ENCODE measurements at regions not wholly inside any gene's neighbourhood (a gene's known extent, or its start where the extent isn't known, plus 50 kb on each side); places are given as distances from the start of the nearest gene placed in this dataset.

GRCh38 chr4:16391196-16391595, 164.9 kb upstream of the TAPT1 start:
- Histone ChIP-seq H3K9me3 (ENCODE audit: control insufficient read depth, insufficient read depth, low read length) (no peaks in the 10 kb centered on the region), H3K27me3 (ENCODE audit: control insufficient read depth, insufficient read depth, low read length) (no peaks in the 10 kb centered on the region), H3K36me3 (ENCODE audit: control insufficient read depth, insufficient read depth, low read length) (no peaks in the 10 kb centered on the region), H3K4me1 (ENCODE audit: control insufficient read depth, insufficient read depth, low read length) (no peaks in the 10 kb centered on the region), H3K27ac (ENCODE audit: low read length) (no peak overlapping the region), H3K4me3 (ENCODE audit: low read length) (no peak overlapping the region)
- WGBS (ENCODE audit: insufficient coverage): 59% methylated on average over 3 of the region's 3 CpGs
- DNase-seq (no peak), ATAC-seq (no peak)
- intact Hi-C loops (cut with micrococcal nuclease): no loop called here
- no peak for TF ChIP-seq CTCF (IDR thresholded peaks at IDR 0.05)
- no peaks in the 10 kb centered on the region for H3K4me1 Mint-ChIP-seq
- peaks cover 0 to 2% of the 10 kb centered on the region in 2 donors for H3K27me3 Mint-ChIP-seq (ENCODE audit: low read depth in 2 of 2)
- H3K36me3 Mint-ChIP-seq: no peaks in the 10 kb centered on the region
- peaks cover 0 to 4% of the 10 kb centered on the region in 2 donors for H3K9me3 Mint-ChIP-seq
- H3K27ac Mint-ChIP-seq: no peak overlapping the region
- no peak overlapping the region for H3K4me3 Mint-ChIP-seq

- Mint-ChIP-seq H3K27me3 (ENCODE audit: low read depth in 2 of 2) (peaks cover 0 to 2% of the 10 kb centered on the region in 2 donors), H3K36me3 (no peaks in the 10 kb centered on the region), H3K9me3 (peaks cover 0 to 2% of the 10 kb centered on the region in 2 donors), H3K27ac (no peak overlapping the region), H3K4me3 (no peak overlapping the region), H3K4me1 (no peaks in the 10 kb centered on the region)
- no peak for TF ChIP-seq CTCF (IDR thresholded peaks at IDR 0.05)
- WGBS (ENCODE audit: insufficient coverage): 84% methylated on average over 1 of the region's 1 CpG
- intact Hi-C loops (cut with micrococcal nuclease): no loop called here
- Histone ChIP-seq H3K9me3 (ENCODE audit: control insufficient read depth, insufficient read depth, low read length) (no peaks in the 10 kb centered on the region), H3K36me3 (ENCODE audit: control insufficient read depth, insufficient read depth, low read length) (no peaks in the 10 kb centered on the region), H3K4me1 (ENCODE audit: control insufficient read depth, insufficient read depth, low read length) (no peaks in the 10 kb centered on the region), H3K4me3 (ENCODE audit: low read length) (no peak overlapping the region), H3K27ac (ENCODE audit: low read length) (no peak overlapping the region), H3K27me3 (ENCODE audit: control insufficient read depth, insufficient read depth, low read length) (no peaks in the 10 kb centered on the region)
- DNase-seq: no peak
- ATAC-seq: no peak
Measured at GRCh38 chr4:16387448-16387847, 161.2 kb upstream of the TAPT1 start.

GRCh38 chr4:16386711-16387320, 160.5 kb upstream of the TAPT1 start:
- H3K4me3 Mint-ChIP-seq: no peak overlapping the region
- H3K4me1 ChIP-seq (ENCODE audit: control insufficient read depth, insufficient read depth, low read length): no peaks in the 10 kb centered on the region
- no peak for TF ChIP-seq CTCF (IDR thresholded peaks at IDR 0.05)
- DNase-seq (no peak), ATAC-seq (no peak)
- no peak overlapping the region for H3K27ac Mint-ChIP-seq
- no peaks in the 10 kb centered on the region for H3K27me3 ChIP-seq (ENCODE audit: control insufficient read depth, insufficient read depth, low read length)
- H3K9me3 ChIP-seq (ENCODE audit: control insufficient read depth, insufficient read depth, low read length): no peaks in the 10 kb centered on the region
- peaks cover 0 to 2% of the 10 kb centered on the region in 2 donors for H3K27me3 Mint-ChIP-seq (ENCODE audit: low read depth in 2 of 2)
- peaks cover 0 to 2% of the 10 kb centered on the region in 2 donors for H3K9me3 Mint-ChIP-seq
- no peak overlapping the region for H3K4me3 ChIP-seq (ENCODE audit: low read length)
- H3K27ac ChIP-seq (ENCODE audit: low read length): no peak overlapping the region
- H3K36me3 Mint-ChIP-seq: no peaks in the 10 kb centered on the region
- H3K4me1 Mint-ChIP-seq: no peaks in the 10 kb centered on the region
- intact Hi-C loops (cut with micrococcal nuclease): no loop called here
- H3K36me3 ChIP-seq (ENCODE audit: control insufficient read depth, insufficient read depth, low read length): no peaks in the 10 kb centered on the region

- no peaks in the 10 kb centered on the region for H3K4me1 ChIP-seq (ENCODE audit: control insufficient read depth, insufficient read depth, low read length)
- no peaks in the 10 kb centered on the region for H3K36me3 ChIP-seq (ENCODE audit: control insufficient read depth, insufficient read depth, low read length)
- Mint-ChIP-seq H3K4me1 (no peaks in the 10 kb centered on the region), H3K4me3 (no peak overlapping the region), H3K9me3 (no peaks in the 10 kb centered on the region), H3K27me3 (ENCODE audit: low read depth in 2 of 2) (peaks cover 0 to 2% of the 10 kb centered on the region in 2 donors), H3K36me3 (no peaks in the 10 kb centered on the region), H3K27ac (no peak overlapping the region)
- H3K27me3 ChIP-seq (ENCODE audit: control insufficient read depth, insufficient read depth, low read length): no peaks in the 10 kb centered on the region
- intact Hi-C loops (cut with micrococcal nuclease): no loop called here
- no peak overlapping the region for H3K27ac ChIP-seq (ENCODE audit: low read length)
- 75% methylated on average over 5 of the region's 6 CpGs for WGBS (ENCODE audit: insufficient coverage)
- no peak overlapping the region for H3K4me3 ChIP-seq (ENCODE audit: low read length)
- no peak for TF ChIP-seq CTCF (IDR thresholded peaks at IDR 0.05)
- DNase-seq (no peak), ATAC-seq (no peak)
- no peaks in the 10 kb centered on the region for H3K9me3 ChIP-seq (ENCODE audit: control insufficient read depth, insufficient read depth, low read length)
Measured at GRCh38 chr4:16384576-16384975, 158.3 kb upstream of the TAPT1 start.
